ENCODE measurements at regions not wholly inside any gene's neighbourhood (a gene's known extent, or its start where the extent isn't known, plus 50 kb on each side); places are given as distances from the start of the nearest gene placed in this dataset.

DNA sequence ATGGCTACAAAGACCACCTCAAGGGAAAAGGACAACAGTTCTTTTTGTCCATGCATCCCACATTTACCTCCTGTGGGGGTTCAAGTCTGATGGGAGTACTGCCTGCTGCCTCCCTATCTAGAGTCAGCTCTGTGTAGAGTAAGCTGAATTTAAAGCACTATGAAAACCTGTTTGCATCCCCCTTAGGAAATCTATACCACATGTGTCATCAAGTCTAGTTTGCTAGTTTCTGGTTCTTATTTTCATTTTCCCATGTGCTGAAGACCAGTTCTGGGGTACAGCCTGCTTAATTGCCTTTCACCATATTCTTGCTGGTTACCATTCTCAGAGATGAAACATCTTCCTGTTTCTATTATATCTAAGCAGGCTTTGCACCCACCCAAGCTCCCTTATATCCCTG, 470.3 kb downstream of the MBD2 start:
- no peak overlapping the region for H3K27ac Mint-ChIP-seq

More for the DNA sequence above, 470.3 kb downstream of the MBD2 start:
- no peak overlapping the region for H3K18ac ChIP-seq (ENCODE audit: insufficient read length, low read depth, low read length)
- no peaks in the 10 kb centered on the region for H3K9me3 ChIP-seq (ENCODE audit: control insufficient read depth, low read depth, low read length)
- no peaks in the 10 kb centered on the region; a peak in 1 of 5 replicates for H3K9me3 Mint-ChIP-seq
- no peak for TF ChIP-seq CTCF (conservative IDR thresholded peaks at IDR 0.05)
- H4K8ac ChIP-seq (replicated peaks; ENCODE audit: insufficient read length, low read depth, low read length), result no peak overlapping the region
- no peak overlapping the region for H2BK15ac ChIP-seq (ENCODE audit: low read depth, low read length)
- H3K4ac ChIP-seq (ENCODE audit: low read depth, low read length), result no peak overlapping the region
- H4K91ac ChIP-seq (ENCODE audit: insufficient read length, low read depth, low read length), result no peak overlapping the region
- no peak overlapping the region for H2BK120ac ChIP-seq (ENCODE audit: low read depth, low read length, poor library complexity, severe bottlenecking)
- H4K20me1 ChIP-seq (ENCODE audit: control insufficient read depth, insufficient read depth, insufficient read length), result no peaks in the 10 kb centered on the region
- DNase-seq, result no peak
- H3K56ac ChIP-seq (ENCODE audit: insufficient read length, low read depth, low read length), result no peak overlapping the region
- no peak overlapping the region for H3K4me3 Mint-ChIP-seq
- H3K36me3 Mint-ChIP-seq (ENCODE audit: insufficient read depth in 1 of 3, low read depth in 3 of 3), result no peaks in the 10 kb centered on the region
- no peaks in the 10 kb centered on the region for H3K79me1 ChIP-seq (ENCODE audit: insufficient read depth, low read depth, low read length, poor library complexity, severe bottlenecking)
- no peaks in the 10 kb centered on the region for H3K4me1 ChIP-seq (ENCODE audit: insufficient read depth, low read length)
- H2BK20ac ChIP-seq (ENCODE audit: low read depth, low read length, poor library complexity, severe bottlenecking), result no peak overlapping the region
- no peak overlapping the region for H2AFZ ChIP-seq (ENCODE audit: low read length)
- H3K14ac ChIP-seq (ENCODE audit: insufficient read depth, low read length), result no peak overlapping the region
- H3K27ac ChIP-seq (ENCODE audit: insufficient read length, low read depth, low read length), result no peak overlapping the region
- H3T11ph ChIP-seq (ENCODE audit: low read length), result no peak overlapping the region
- no peak overlapping the region for H2BK5ac ChIP-seq (ENCODE audit: insufficient read length, low read length)
- H3K79me2 ChIP-seq (ENCODE audit: insufficient read depth, low read length), result no peaks in the 10 kb centered on the region
- H3K27me3 ChIP-seq (ENCODE audit: insufficient read depth, low read length), result no peaks in the 10 kb centered on the region
- H3K23ac ChIP-seq (ENCODE audit: insufficient read length, low read depth, low read length), result no peak overlapping the region
- no peaks in the 10 kb centered on the region for H3K23me2 ChIP-seq (ENCODE audit: insufficient read length, low read depth, low read length, poor library complexity, severe bottlenecking)
- no peak overlapping the region for H2BK12ac ChIP-seq (ENCODE audit: insufficient read length, low read depth, low read length)
- H2AK5ac ChIP-seq (ENCODE audit: insufficient read length, low read length), result no peak overlapping the region
- no peak overlapping the region for H3K4me2 ChIP-seq (ENCODE audit: insufficient read depth, insufficient read length, low read length)
- peaks cover 5% of the 10 kb centered on the region in 2 experiments for H3K4me1 Mint-ChIP-seq
- H3K27me3 Mint-ChIP-seq (ENCODE audit: low read depth), result no peaks in the 10 kb centered on the region
- no peak overlapping the region for H3K9ac ChIP-seq (ENCODE audit: extremely low read depth, insufficient read length, low read length)
- no peak overlapping the region for H4K5ac ChIP-seq (ENCODE audit: insufficient read length, low read depth, low read length)

Measured in H9 (cell line).